ENCODE measurements at regions not wholly inside any gene's neighbourhood (a gene's known extent, or its start where the extent isn't known, plus 50 kb on each side); places are given as distances from the start of the nearest gene placed in this dataset.

DNA sequence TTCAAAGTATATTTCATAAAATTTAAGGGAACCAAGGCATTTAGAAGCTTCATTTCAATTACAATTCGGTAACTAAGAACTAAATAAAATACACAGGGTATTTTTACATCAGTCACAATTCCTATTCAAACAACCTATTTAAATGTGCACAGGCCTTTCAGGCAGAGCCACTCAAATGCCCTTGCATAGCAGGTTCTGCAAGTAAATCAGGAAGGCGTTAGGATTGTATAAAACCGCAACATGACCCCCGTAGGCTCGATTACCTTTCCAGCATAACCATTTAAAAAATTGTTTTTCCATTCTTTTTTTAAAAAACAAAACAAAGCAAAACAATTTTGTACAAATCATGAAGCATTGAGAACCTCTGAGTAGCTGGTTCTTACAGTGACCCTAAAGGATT, 289.9 kb upstream of the SP8 start:
- DNase-seq (ENCODE audit: low spot score in 2 of 2) (no peak), FAIRE-seq (no peak)

DNA sequence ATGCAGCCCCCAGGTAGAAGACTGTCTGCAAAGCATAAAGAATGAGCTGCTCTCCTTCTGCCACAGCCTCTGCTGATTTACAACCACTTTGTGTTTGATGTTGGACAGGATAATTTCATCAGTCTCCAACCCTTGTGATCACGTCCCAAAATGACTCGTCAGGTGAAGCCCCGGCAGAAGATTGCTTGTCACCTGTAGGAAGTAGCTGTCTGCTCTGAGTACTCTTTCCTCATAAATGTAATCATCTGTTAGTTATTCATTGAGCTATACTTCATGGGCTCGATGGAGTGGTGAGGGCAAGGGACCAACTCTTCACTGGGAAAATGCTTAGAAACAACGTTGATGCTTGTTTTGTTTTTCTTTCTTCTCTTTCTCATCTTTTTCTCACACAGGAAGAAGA, 290.9 kb upstream of the SP8 start:
- FAIRE-seq (no peak), DNase-seq (ENCODE audit: low spot score in 2 of 2) (no peak)

- FAIRE-seq (no peak), DNase-seq (ENCODE audit: low spot score in 2 of 2) (no peak)
Measured at GRCh38 chr7:21084286-21084685, 297.6 kb upstream of the SP8 start.

GRCh38 chr7:21086688-21087087, 300.0 kb upstream of the SP8 start:
- no peak for DNase-seq (ENCODE audit: low spot score in 2 of 2)
- no peak for FAIRE-seq

DNA sequence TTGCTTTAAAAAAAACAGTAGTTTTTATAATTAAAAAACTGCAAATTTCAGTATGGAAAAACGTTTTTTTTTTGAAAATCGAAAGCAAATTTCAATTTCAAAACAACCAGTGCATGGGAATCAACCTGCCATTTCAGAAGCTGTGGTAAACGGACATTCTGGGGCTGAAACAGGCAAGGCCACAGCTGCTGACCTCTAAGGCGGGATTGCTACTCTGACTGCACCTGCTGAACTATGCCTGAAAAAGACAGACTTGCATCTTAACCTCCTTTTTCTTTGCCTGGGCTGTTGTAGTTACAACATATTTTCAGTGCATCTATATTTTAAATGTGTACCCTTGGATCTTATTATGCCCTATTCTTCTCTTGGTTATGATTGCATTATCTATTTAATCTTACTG, 303.0 kb upstream of the SP8 start:
- no peak for FAIRE-seq
- DNase-seq (ENCODE audit: low spot score in 2 of 2): no peak

- no peak for DNase-seq (ENCODE audit: low spot score in 2 of 2)
- no peak for FAIRE-seq
Measured at GRCh38 chr7:21092766-21093702, 306.3 kb upstream of the SP8 start.

DNA sequence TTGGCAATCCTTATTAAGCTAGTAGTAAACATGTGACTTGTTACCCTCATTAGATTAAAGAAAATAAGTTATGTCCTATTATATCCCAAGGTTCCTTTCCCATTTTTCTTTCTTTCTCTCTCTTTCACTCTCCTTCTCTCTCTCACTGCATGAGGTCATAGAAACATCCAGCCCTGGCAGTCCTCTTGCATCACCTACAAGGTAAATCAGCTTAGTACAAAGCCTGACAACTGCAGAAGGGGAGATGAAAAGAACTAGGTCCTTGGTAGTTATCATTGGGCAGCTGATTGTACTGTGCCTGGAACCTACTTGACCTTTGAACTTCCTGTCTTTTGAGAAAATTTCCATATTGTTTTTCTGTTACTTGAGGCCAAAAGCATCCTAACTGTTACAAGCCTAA, 307.9 kb upstream of the SP8 start:
- DNase-seq (ENCODE audit: low spot score in 2 of 2) (no peak), FAIRE-seq (no peak)

GRCh38 chr7:21099432-21099831, 312.7 kb upstream of the SP8 start:
- no peak for DNase-seq (ENCODE audit: low spot score in 2 of 2)
- no peak for FAIRE-seq

DNA sequence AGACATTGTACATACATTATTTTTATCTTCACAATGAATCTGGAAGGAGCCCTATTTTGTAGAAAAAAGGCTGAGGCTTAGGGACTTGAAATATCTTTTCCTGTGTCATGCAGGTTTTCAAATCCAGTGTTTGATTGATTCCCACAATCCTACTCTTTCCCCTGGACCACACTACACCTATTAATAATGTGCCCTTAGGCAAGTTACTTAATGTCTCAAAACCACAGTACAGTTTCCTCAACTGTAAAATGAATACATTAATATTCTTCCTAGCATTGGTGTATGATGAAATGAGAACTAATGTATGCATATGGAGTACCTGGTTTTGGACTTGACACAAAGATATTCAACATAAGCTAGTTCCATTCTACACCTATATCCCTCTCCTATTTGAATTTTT, 313.3 kb upstream of the SP8 start:
- DNase-seq (ENCODE audit: low spot score in 2 of 2): no peak
- no peak for FAIRE-seq

DNA sequence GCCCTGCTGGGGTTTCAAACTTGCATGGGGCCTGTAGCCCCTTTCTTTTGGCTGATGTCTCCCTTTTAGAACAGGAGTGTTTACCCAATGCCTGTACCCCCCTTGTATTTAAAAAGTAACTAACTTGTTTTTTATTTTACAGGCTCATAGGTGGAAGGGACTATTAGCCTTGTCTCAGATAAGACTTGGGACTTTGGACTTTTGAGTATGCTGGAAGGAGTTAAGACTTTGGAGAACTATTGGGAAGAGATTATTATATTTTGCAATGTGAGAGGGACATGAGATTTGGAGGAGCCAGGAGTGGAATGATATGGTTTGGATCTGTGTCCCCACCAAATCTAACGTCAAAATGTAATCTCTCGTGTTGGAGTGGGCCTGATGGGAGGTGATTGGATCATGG, 314.9 kb upstream of the SP8 start:
- FAIRE-seq (no peak), DNase-seq (ENCODE audit: low spot score in 2 of 2) (no peak)

DNA sequence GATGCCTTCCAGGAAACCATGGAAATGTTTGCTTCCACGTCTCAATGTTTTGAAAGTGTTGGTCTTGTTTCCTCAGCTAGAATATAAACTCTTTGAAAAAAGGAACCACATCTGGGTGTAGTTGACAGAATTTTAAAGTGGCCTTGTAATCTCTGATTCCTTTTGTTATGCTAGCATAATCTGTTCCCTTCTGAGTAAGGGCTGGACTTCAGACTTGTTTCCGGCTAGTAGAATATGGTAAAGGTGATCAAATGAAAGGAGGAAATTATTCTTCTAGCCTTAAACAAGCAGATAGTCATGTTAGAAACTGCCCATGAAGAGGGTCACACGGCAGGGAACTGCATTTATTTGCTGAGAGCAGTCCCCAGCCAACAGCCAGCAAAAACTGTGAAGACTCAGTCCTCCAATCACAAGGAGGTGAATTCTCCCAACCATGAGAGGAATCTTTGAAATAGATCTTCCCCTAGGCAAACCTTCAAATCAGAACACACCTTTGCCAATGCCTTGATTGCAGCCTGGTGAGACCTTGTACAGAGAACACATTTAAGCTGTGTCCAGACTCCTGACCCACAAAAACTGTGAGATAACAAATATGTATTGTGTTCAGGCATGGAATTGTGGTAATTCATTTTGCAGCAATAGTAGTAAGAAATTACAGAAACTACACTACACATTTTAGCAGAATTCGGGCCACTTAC, 316.9 kb upstream of the SP8 start:
- DNase-seq (ENCODE audit: low spot score in 2 of 2) (no peak), FAIRE-seq (no peak)

DNA sequence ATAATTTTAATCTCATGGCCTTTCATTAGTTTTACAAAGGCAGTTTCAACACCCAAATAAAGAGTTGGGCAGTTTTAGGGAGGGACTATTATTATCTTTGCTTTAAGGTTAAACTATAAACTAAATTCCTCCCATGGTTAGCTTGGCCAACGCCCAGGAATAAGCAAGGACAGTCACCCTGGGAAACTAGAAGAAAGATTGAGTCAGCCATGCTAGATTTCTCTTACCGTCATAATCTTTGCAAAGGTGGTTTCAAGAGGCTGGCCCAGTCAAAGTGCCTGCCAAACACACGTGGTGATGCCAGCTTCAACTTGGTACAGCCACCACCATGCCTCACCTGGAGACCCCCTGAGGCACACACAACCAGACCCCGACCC, 317.4 kb upstream of the SP8 start:
- DNase-seq (ENCODE audit: low spot score in 2 of 2) (no peak), FAIRE-seq (no peak)

DNA sequence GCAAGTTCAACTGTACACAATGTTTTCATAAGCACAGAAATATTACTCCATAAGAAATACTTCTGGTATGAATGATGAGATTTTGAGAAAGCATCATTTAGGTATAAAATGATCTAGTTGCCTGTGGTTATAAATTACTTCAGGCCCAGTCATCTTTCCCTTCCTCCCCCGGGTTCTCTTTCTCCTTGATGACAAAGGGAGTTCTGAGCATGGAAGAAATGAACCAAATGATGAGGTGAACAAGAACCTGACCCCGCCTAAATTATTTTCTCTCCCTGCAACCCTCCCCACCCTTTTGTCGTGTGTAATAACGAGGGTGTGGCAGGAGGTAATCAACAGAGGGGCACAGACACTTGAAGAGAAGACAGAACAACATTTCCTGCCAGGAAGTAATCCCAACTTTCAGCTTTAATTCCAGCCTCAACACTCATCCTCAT, 319.6 kb upstream of the SP8 start:
- FAIRE-seq (no peak), DNase-seq (ENCODE audit: low spot score in 2 of 2) (no peak)

GRCh38 chr7:21107101-21107500, 320.4 kb upstream of the SP8 start:
- FAIRE-seq (no peak), DNase-seq (ENCODE audit: low spot score in 2 of 2) (no peak)

GRCh38 chr7:21108182-21108581, 319.7 kb upstream of the SP4 start:
- FAIRE-seq (no peak), DNase-seq (ENCODE audit: low spot score in 2 of 2) (peak in 1 of 2 donors; percentile 1)

- FAIRE-seq: no peak
- DNase-seq (ENCODE audit: low spot score in 2 of 2): no peak
Measured at GRCh38 chr7:21113609-21114415, 314.1 kb upstream of the SP4 start.

DNA sequence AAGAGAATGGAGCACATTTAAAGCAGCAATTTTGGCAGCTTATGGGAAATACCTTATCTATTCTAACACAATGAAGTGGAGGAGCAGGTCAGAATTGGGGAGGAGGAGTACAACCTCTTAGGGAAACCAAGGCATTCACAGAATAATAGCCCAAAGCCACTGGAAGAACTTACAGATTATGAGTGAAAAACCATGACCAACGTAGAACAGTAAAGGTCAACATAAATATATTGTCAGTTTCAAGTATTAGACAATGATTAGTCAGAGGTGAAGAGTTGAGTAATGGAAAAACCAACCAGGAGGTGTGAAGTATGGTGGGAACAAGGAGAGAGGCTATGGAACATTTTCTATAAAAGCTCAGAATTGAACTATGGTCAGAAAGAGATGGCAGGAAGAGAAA, 304.3 kb upstream of the SP4 start:
- no peak for FAIRE-seq
- DNase-seq (ENCODE audit: low spot score in 2 of 2): no peak

DNA sequence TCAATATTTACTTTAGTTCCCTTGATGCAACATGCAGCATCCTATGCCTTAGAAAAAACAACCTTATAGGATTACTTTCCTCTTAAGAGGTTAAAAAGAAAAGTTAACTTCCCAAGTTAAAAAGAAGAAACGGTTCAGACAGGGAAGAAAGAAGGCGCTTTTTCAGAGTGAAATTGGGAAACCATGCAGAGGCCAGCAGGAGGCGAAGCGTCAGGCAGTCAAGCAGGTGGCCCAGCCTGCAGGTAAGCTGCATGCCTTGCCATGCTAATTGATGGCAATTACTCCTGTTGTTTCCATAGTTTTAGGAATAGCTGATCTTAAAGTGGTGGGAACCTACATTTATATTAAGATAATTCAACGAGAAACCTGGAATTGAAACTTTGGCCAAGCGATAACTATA, 302.6 kb upstream of the SP4 start:
- no peak for DNase-seq (ENCODE audit: low spot score in 2 of 2)
- no peak for FAIRE-seq

- no peak for FAIRE-seq
Measured at GRCh38 chr7:21128062-21128817, 299.6 kb upstream of the SP4 start.

DNA sequence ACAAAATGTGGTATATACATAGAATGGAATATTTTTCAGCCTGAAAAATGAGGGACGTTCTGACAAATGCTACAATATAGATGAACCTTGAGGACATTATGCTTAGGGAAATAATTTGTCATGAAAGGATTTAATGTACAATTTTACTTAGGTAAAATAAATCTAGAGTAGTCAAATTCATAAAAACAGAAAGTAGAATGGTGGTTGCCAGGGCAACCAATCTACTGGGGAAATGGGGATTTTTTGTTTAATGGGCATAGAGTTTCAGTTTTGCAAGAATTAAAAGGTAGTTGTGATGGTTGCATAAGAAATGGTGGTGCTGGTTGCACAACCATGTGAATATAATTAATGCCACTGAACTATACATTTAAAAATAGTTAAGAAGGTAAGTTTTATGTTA, 296.0 kb upstream of the SP4 start:
- FAIRE-seq (no peak), DNase-seq (ENCODE audit: low spot score in 2 of 2) (no peak)

More at GRCh38 chr7:21128062-21128817, 299.6 kb upstream of the SP4 start:
- DNase-seq (ENCODE audit: low spot score in 2 of 2): no peak
